PFSK-1 (cell line): ENCODE measurements at regions not wholly inside any gene's neighbourhood (a gene's known extent, or its start where the extent isn't known, plus 50 kb on each side); places are given as distances from the start of the nearest gene placed in this dataset.

Experiments
- FOXP2 ChIP-seq: optimal IDR thresholded peaks from 2 replicates; pipeline ENCODE3; 2011; ENCODE audit warnings: borderline replicate concordance, control low read depth, inconsistent platforms; ENCODE audit not compliant: insufficient read depth; ENCODE audit errors: extremely low read length, extremely low read depth
- POLR2AphosphoS5 ChIP-seq: IDR thresholded peaks from 2 replicates; pipeline ENCODE4 v1.6.1; 2012; ENCODE audit warnings: low read depth, mild to moderate bottlenecking, control low read depth, low read length, moderate library complexity
- SIN3A ChIP-seq: IDR thresholded peaks from 2 replicates; pipeline ENCODE4 v1.6.1; 2012; ENCODE audit warnings: mild to moderate bottlenecking, low read length, moderate library complexity, borderline replicate concordance; ENCODE audit not compliant: insufficient read depth
- TAF1 ChIP-seq: IDR thresholded peaks from 2 replicates; pipeline ENCODE4 v1.6.1; 2012; ENCODE audit warnings: low read length, control low read depth, borderline replicate concordance; ENCODE audit not compliant: insufficient read depth
- TF ChIP-seq, protein P1 (sequence below), 2 experiments: IDR thresholded peaks; 2 replicates each; pipeline versions ENCODE4 v1.6.1 to v1.8.0; 2011 to 2012; ENCODE audit warnings: low read depth in 2 of 2, low read length in 2 of 2, control low read depth in 1 of 2, inconsistent platforms in 1 of 2, mild to moderate bottlenecking in 1 of 2, moderate library complexity in 1 of 2; ENCODE audit not compliant: insufficient read depth in 1 of 2

DNA sequence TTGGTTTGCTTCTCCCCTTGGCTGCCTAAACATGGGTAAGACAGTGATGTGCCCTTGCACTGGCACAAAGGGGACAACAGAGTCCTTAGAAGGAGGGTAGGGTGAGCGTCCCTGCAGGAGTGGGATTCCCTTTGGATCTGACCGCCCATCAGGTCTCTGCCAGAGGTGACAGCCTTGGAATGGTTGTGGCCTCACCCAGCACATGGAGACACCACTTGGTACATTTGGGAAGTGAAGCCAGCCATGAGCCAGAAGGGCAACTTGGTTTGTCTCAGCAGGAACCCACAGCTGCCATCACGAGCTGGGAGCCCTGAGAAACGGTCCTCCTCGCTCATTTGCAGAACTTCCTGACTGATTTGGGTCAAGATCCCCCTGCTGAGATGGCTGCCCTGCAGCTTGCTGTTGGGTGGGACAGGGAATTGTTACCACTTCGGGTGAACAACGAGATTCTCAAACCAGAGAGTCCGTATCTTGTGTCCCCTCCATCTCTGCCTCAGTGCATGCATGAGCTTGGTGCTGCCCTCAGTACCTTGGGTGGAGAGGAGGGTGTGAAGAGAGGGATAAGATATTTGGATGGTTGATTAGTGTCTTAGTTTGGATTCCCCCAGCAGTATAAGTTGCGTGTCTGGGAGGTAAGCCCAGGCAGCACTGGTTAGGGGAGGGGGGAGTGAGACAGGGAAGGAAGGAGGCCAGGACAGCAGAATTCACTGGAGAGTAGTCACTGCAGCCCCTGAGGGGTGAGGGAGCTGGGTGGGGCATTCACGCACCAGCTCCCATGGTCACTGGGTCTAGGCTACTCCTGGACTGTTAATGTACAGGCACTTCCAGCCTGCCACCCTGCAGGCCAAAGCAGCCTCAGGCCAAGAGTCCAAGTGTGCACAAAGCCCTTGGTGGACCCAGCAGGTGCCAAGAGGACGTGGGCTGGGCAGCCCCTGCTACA, 168.8 kb upstream of the TOPAZ1 start:
- TF ChIP-seq FOXP2: no peak
- TF ChIP-seq TAF1: no peak
- TF ChIP-seq SIN3A: no peak
- TF ChIP-seq, protein P1, sequence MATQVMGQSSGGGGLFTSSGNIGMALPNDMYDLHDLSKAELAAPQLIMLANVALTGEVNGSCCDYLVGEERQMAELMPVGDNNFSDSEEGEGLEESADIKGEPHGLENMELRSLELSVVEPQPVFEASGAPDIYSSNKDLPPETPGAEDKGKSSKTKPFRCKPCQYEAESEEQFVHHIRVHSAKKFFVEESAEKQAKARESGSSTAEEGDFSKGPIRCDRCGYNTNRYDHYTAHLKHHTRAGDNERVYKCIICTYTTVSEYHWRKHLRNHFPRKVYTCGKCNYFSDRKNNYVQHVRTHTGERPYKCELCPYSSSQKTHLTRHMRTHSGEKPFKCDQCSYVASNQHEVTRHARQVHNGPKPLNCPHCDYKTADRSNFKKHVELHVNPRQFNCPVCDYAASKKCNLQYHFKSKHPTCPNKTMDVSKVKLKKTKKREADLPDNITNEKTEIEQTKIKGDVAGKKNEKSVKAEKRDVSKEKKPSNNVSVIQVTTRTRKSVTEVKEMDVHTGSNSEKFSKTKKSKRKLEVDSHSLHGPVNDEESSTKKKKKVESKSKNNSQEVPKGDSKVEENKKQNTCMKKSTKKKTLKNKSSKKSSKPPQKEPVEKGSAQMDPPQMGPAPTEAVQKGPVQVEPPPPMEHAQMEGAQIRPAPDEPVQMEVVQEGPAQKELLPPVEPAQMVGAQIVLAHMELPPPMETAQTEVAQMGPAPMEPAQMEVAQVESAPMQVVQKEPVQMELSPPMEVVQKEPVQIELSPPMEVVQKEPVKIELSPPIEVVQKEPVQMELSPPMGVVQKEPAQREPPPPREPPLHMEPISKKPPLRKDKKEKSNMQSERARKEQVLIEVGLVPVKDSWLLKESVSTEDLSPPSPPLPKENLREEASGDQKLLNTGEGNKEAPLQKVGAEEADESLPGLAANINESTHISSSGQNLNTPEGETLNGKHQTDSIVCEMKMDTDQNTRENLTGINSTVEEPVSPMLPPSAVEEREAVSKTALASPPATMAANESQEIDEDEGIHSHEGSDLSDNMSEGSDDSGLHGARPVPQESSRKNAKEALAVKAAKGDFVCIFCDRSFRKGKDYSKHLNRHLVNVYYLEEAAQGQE (IDR thresholded peaks at IDR 0.05; ENCODE audit: insufficient read depth in 1 of 2, low read depth in 2 of 2, low read length in 2 of 2): no peak
- no peak for TF ChIP-seq POLR2AphosphoS5

GRCh38 chr3:44074181-44074580, 167.5 kb upstream of the TOPAZ1 start:
- TF ChIP-seq FOXP2 (no peak), TAF1 (no peak), POLR2AphosphoS5 (no peak), SIN3A (no peak)
- TF ChIP-seq, protein P1 (IDR thresholded peaks at IDR 0.05; ENCODE audit: insufficient read depth in 1 of 2, low read depth in 2 of 2, low read length in 2 of 2): no peak

DNA sequence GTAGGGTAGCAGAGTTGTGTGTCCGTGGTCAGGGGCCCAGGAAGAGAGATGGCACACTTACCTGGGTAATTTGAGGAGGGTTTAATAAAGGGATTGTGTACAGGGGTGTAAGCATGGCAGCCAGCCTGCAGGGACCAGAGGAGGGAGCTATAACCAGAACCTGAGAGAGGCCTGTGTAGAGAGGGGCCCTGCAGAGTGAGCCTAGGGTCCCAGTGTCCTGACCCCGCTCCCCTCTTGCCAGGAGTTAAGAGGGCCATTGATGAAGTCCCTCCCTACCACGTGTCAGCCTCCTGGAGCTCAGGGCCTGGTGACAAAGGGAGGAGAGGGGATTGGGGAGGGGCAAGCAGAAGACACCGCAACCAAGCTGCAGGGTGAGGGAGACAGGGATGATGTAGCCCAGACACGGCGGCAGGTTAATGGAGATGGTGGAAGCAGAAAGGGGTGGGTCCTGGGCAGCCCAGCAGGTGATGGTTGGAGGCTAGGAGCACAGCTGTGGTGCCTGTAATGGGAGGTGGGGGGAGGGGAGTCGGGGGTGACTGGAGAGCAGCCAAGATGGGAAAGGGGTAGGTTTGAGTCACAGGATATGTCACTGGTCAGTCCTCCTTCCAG, 165.4 kb upstream of the TOPAZ1 start:
- TF ChIP-seq TAF1 (no peak), SIN3A (no peak), FOXP2 (no peak), POLR2AphosphoS5 (no peak)
- TF ChIP-seq, protein P1 (IDR thresholded peaks at IDR 0.05; ENCODE audit: insufficient read depth in 1 of 2, low read depth in 2 of 2, low read length in 2 of 2): no peak

DNA sequence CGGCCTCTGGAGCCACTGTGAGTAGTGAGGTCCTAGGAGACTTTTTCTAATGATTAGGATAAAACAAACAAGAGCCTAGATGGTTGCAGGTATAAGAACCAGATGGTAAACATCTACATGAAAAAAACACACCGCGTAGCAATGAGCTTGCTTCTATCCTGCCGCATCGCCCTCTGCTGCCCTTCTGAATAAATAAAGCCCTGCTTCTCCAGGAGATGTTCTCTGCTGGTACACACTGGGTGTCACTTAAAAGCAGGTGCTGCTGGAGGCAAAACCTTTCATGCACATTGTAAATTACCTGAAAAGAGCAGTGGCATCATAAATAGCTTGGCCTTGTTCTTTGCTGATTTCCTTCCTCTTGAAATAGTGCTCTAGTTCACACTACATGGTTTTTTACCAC, 164.4 kb upstream of the TOPAZ1 start:
- TF ChIP-seq SIN3A: no peak
- TF ChIP-seq, protein P1 (IDR thresholded peaks at IDR 0.05; ENCODE audit: insufficient read depth in 1 of 2, low read depth in 2 of 2, low read length in 2 of 2): no peak
- TF ChIP-seq TAF1: no peak
- TF ChIP-seq POLR2AphosphoS5: no peak
- no peak for TF ChIP-seq FOXP2
